Body of pancreas (tissue), 4 donors: ENCODE measurements at regions not wholly inside any gene's neighbourhood (a gene's known extent, or its start where the extent isn't known, plus 50 kb on each side); places are given as distances from the start of the nearest gene placed in this dataset.

Experiments
- CTCF ChIP-seq, 7 experiments: fragments of 450-650 bp in 4 of 7; fragments of 200-600 bp in 3 of 7; sonication (generic) in 3 of 7; IDR thresholded peaks; one replicate each; pipeline ENCODE4 v1.5.1; 2016 to 2019; ENCODE audit warnings: antibody characterized with exemption in 7 of 7
- POLR2A ChIP-seq, 3 donors: fragments of 450-650 bp; IDR thresholded peaks; one replicate each; pipeline ENCODE4 v1.6.1; 2016; ENCODE audit warnings: antibody characterized with exemption in 3 of 3, mild to moderate bottlenecking in 2 of 3

GRCh38 chr1:64410217-64410616, 59.7 kb upstream of the CACHD1 start:
- TF ChIP-seq POLR2A (IDR thresholded peaks at IDR 0.05) = no peak
- no peak for TF ChIP-seq CTCF (IDR thresholded peaks at IDR 0.05)
